Testis (tissue), 2 donors: ENCODE measurements at regions not wholly inside any gene's neighbourhood (a gene's known extent, or its start where the extent isn't known, plus 50 kb on each side); places are given as distances from the start of the nearest gene placed in this dataset.

Experiments used
- POLR2A ChIP-seq: fragments of 450-650 bp; IDR thresholded peaks from one replicate; pipeline ENCODE4 v1.6.1; 2017; ENCODE audit warnings: antibody characterized with exemption, mild to moderate bottlenecking, moderate library complexity
- TF ChIP-seq, protein P1 (sequence below), 3 experiments: fragments of 450-650 bp in 2 of 3; fragments of 200-600 bp in 1 of 3; sonication (generic) in 1 of 3; IDR thresholded peaks; one replicate each; pipeline ENCODE4 v1.5.1; 2016 to 2019; ENCODE audit warnings: antibody characterized with exemption in 3 of 3, mild to moderate bottlenecking in 2 of 3, moderate library complexity in 1 of 3

DNA sequence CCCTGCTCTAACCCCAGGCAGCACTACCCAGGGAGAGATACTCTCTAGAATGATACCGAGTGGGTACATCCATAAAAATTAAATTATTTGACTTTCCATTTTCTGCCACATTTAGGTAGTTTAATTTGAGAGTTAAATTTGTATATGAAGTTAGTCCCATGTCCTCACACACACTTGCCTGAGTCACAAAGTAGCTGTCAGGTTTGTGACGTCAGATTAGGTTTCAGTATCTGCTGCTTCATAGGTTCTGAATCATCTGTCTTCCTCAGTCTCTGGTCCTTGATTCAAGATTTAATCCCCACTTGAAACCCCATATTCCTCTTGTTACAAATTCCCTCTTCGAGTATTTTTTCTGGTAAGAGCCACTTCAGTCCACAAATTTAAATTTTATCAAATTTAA is 738.6 kb upstream of the FAM98A start:
- TF ChIP-seq, protein P1, sequence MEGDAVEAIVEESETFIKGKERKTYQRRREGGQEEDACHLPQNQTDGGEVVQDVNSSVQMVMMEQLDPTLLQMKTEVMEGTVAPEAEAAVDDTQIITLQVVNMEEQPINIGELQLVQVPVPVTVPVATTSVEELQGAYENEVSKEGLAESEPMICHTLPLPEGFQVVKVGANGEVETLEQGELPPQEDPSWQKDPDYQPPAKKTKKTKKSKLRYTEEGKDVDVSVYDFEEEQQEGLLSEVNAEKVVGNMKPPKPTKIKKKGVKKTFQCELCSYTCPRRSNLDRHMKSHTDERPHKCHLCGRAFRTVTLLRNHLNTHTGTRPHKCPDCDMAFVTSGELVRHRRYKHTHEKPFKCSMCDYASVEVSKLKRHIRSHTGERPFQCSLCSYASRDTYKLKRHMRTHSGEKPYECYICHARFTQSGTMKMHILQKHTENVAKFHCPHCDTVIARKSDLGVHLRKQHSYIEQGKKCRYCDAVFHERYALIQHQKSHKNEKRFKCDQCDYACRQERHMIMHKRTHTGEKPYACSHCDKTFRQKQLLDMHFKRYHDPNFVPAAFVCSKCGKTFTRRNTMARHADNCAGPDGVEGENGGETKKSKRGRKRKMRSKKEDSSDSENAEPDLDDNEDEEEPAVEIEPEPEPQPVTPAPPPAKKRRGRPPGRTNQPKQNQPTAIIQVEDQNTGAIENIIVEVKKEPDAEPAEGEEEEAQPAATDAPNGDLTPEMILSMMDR (IDR thresholded peaks at IDR 0.05) = no peak
- no peak for TF ChIP-seq POLR2A
